ENCODE measurements at regions not wholly inside any gene's neighbourhood (a gene's known extent, or its start where the extent isn't known, plus 50 kb on each side); places are given as distances from the start of the nearest gene placed in this dataset.

GRCh38 chr1:232274999-232275710 is 354.8 kb downstream of the SIPA1L2 start:
- H3K36me3 Mint-ChIP-seq (ENCODE audit: insufficient read depth in 1 of 3, low read depth in 3 of 3): peaks cover 0 to 2% (median 0%) of the 10 kb centered on the region in 3 experiments; a peak in 1 of 7 replicates
- H3K4me3 Mint-ChIP-seq: no peak overlapping the region
- H4K8ac ChIP-seq (replicated peaks; ENCODE audit: insufficient read length, low read depth, low read length): no peak overlapping the region
- no peak overlapping the region for H2BK15ac ChIP-seq (ENCODE audit: low read depth, low read length)
- no peak overlapping the region for H4K91ac ChIP-seq (ENCODE audit: insufficient read length, low read depth, low read length)
- H3K9ac ChIP-seq (ENCODE audit: extremely low read depth, insufficient read length, low read length): no peak overlapping the region
- no peak for TF ChIP-seq CTCF (conservative IDR thresholded peaks at IDR 0.05)
- no peak overlapping the region for H3K27ac Mint-ChIP-seq
- no peaks in the 10 kb centered on the region for H3K79me2 ChIP-seq (ENCODE audit: insufficient read depth, low read length)
- no peaks in the 10 kb centered on the region for H3K79me1 ChIP-seq (ENCODE audit: insufficient read depth, low read depth, low read length, poor library complexity, severe bottlenecking)
- peaks cover 33 to 34% of the 10 kb centered on the region in 2 experiments for H3K4me1 Mint-ChIP-seq
- H2AFZ ChIP-seq (ENCODE audit: low read length): no peak overlapping the region
- H2BK12ac ChIP-seq (ENCODE audit: insufficient read length, low read depth, low read length): no peak overlapping the region
- no peak overlapping the region for H3K4me2 ChIP-seq (ENCODE audit: insufficient read depth, insufficient read length, low read length)
- H4K20me1 ChIP-seq (ENCODE audit: control insufficient read depth, insufficient read depth, insufficient read length): no peaks in the 10 kb centered on the region
- H3K14ac ChIP-seq (ENCODE audit: insufficient read depth, low read length): no peak overlapping the region
- no peaks in the 10 kb centered on the region for H3K9me3 ChIP-seq (ENCODE audit: control insufficient read depth, low read depth, low read length)
- H2BK120ac ChIP-seq (ENCODE audit: low read depth, low read length, poor library complexity, severe bottlenecking): no peak overlapping the region
- no peak overlapping the region for H2BK20ac ChIP-seq (ENCODE audit: low read depth, low read length, poor library complexity, severe bottlenecking)
- no peaks in the 10 kb centered on the region for H3K27me3 ChIP-seq (ENCODE audit: insufficient read depth, low read length)
- no peak overlapping the region for H3K56ac ChIP-seq (ENCODE audit: insufficient read length, low read depth, low read length)
- peaks cover 12% of the 10 kb centered on the region; the same call in 1 of the 2 replicates for H3K4me1 ChIP-seq (ENCODE audit: insufficient read depth, low read length)
- H2BK5ac ChIP-seq (ENCODE audit: insufficient read length, low read length): no peak overlapping the region
- no peak overlapping the region for H3K27ac ChIP-seq (ENCODE audit: insufficient read length, low read depth, low read length)
- no peak overlapping the region for H3T11ph ChIP-seq (ENCODE audit: low read length)
- H3K4ac ChIP-seq (ENCODE audit: low read depth, low read length): no peak overlapping the region
- WGBS (ENCODE audit: extremely low coverage, insufficient read length, low lambda C conversion rate): no CpG with 5 or more reads among the region's 11 CpGs
- no peaks in the 10 kb centered on the region for H3K23me2 ChIP-seq (ENCODE audit: insufficient read length, low read depth, low read length, poor library complexity, severe bottlenecking)
- no peak overlapping the region for H3K23ac ChIP-seq (ENCODE audit: insufficient read length, low read depth, low read length)
- H3K18ac ChIP-seq (ENCODE audit: insufficient read length, low read depth, low read length): no peak overlapping the region
- no peak overlapping the region for H4K5ac ChIP-seq (ENCODE audit: insufficient read length, low read depth, low read length)
- H3K27me3 Mint-ChIP-seq (ENCODE audit: low read depth): peaks cover 8% of the 10 kb centered on the region
- no peak for DNase-seq
- H3K9me3 Mint-ChIP-seq: no peaks in the 10 kb centered on the region; a peak in 1 of 5 replicates
- no peak overlapping the region for H2AK5ac ChIP-seq (ENCODE audit: insufficient read length, low read length)
